RKO (cell line): ENCODE measurements at regions not wholly inside any gene's neighbourhood (a gene's known extent, or its start where the extent isn't known, plus 50 kb on each side); places are given as distances from the start of the nearest gene placed in this dataset.

ENCODE experiments used
- DNase-seq: peaks from one replicate; pipeline ENCODE4 v3.0.0-alpha.2; 2016; ENCODE audit warnings: low spot score

DNA sequence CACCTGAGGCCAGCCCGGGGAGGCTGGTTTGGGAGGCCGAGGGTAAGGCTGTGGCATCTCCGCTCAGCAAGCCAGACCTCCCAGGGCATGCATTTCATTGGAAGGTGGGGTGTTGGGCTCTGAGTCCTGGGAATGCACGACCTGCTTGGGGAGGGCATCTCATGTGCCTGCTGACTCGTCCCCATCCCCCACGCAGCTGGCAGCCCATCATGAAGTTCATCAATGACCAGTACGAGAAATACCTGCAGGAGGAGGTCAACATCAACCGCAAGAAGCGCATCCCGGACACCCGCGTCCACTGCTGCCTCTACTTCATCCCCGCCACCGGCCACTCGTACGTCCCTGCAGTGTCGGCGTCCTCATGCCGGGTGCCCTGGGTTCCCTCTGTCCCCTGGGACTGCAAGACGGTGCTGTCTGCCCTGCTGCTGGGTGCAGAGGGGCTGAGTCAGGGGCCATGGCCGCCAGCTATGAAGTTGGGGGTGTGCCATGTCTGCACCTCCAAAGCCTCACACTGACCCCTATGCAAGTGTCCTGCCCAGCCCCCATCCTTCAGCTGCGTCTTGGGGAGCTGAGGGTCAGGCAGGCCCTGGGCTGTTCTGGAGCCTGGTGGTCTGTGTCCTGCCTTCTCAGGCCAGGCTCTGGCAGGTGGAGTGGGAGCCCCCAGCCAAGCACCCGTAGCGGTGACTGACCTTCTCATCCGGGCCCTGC lies 347.9 kb downstream of the SEC14L1 start:
- DNase-seq = no peak

GRCh38 chr17:77489239-77489892 lies 348.6 kb downstream of the SEC14L1 start:
- DNase-seq = no peak

- no peak for DNase-seq
Measured at GRCh38 chr17:77489893-77490255, 349.1 kb downstream of the SEC14L1 start.

DNA sequence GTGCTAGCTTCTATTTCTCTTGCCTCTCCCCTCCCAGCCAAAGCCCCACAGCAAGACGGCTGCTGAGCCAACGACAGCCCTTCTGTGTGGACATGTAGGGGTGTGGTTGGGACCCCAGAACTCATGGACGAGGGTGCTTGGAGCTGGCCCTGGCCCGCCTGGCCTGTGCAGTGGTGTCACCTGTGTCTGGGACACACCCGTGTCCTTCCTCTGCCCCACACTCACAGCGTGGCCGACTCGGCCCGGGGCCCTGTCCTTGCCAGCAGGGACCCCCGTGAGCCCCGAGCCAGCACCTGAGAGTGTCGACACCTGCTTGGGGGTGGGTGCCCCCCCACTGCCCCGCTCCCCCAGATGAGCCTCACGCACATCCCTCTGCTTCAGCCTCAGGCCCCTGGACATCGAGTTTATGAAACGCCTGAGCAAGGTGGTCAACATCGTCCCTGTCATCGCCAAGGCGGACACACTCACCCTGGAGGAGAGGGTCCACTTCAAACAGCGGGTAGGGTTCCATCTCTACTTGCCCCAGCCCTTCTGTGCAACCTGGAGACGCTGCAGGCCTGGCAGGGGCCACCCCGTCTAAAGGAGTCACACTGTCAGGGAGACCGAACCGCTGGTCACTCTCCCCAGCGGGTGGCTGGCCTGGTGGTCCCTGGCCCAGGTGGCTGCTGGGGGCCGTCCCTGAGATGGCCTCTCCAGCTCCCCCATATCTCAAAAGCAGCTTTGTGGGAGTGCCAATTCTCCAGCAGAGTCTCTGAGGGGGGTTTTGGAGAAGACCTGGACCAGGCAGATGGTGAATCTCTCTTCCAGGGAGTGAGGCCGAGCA lies 349.8 kb downstream of the SEC14L1 start:
- DNase-seq = no peak

GRCh38 chr17:77491921-77492445 lies 351.2 kb downstream of the SEC14L1 start:
- DNase-seq = no peak

DNA sequence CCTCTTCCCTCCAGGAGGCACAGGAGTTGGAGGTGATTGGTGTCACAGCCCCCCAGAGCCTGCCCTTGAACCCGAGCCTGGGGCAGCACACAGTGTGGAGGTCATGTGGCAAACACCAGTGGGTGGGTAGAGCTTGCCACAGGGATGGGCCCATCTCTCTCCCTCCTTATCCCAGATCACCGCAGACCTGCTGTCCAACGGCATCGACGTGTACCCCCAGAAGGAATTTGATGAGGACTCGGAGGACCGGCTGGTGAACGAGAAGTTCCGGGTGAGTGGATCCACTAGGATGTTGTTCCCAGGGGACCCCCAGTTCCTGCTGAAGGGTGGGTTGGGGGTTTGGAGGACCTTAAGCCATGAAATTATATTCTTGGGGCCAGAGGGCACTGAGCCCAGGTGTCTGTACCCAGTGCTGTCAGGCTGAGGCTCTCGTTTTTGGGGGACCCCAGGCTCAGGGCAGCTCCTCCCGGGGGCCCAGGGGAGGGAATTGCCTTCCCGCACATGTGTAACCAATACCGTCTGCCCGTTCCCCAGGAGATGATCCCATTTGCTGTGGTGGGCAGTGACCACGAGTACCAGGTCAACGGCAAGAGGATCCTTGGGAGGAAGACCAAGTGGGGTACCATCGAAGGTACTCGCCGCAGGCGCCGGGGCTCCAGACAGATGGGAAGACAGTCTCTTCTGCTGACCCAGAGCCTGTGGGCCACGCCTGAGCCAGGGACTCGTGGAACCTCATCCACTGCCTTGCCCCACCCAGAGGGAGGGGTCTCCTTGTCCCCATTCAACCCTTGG lies 351.9 kb downstream of the SEC14L1 start:
- no peak for DNase-seq

DNA sequence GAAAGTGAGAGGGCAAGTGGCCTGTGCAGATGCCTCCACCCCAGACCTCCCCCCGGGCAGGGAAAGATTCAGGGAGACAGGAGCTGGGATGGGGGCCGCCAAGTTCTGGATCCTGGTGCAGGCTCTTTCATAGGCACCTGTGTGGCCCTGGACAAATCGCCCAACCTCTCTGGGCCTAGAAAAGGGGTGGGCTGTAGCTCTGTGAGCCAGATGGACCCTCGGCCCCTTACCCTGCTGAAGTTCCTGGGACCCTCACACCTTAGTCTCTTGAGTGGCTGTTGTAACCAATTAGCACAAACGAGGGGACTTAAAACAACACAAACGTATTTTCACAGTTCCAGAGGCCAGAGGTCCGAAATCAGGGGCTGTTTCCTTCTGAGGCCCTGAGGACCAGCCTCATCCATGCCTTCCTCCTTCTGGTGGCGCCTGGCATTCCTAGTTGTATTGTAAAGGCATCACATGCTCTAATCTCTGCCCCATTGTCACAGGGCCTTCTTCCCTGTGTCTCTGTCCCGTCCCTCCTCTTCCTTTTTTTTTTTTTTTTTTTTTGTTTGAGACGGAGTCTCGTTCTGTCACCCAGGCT lies 352.6 kb downstream of the SEC14L1 start:
- no peak for DNase-seq

DNA sequence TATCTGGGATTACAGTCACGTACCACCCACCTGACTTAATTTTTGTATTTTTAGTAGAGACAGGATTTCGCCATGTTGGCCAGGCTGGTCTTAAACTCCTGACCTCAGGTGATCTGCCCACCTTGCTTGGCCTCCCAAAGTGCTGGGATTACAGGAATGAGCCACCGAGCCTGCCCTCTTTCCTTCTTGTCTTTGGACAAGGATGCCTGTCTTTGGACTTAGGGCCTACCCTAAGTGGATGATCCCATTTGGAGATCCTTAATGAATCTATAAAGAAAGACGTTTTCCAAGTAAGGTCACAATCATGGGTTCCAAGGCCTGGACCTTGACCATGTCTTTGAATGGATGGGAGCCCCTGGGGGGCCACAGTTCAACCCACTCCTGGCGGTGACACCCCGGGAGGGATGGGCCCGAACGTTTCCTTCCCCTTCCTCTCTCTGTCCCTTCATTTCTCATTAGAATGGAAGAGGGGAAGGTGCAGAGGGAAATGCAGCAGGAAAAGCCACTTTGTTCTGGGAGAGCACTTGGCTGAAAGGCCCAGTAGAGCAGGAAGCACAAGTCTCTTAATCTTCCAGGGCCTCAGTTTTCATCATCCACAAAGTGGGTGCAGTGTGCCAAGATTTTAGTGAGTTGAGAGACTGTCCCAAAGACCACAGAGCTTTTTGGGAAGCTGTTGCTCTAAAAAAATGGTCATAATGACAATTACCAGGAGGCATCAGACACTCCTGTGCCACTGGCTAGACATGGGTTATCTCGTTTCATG lies 353.3 kb downstream of the SEC14L1 start:
- no peak for DNase-seq

DNA sequence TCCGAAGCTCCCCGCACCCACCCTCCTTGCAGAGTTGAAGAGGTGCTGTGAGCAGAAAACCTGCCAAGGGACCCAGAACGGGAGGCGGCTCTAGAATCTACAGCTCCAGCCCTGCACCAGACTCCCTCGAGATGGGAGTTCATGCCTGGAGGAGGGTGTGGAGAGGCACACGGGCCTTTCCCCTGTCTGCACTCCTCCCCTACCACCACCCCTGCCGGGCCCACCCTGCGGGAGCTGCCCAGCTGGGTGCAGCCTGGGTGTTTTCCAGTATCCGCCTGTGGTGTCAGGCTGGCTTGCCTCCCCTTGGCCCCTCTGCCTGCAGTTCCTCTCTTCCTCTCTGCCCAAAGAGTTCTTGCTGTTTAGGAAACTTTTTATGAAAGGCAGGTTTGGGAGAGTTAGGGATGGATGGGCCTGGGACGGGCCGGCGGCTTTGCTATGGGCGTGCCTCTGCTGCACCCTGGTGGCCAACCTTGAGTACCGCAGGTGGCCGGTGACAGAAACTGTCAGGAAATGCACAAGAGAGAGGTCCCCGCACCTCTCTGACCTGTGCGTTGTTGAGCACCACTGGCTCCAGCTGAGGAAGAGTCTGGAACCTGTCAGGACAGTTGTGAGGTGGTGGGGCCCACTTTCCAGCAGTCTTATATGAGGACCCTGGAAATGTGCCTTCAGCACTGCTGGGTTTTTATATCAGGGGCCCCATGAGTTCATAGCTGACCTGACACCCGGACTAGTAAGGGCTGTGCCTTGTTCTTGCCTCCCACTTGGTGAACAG lies 354.1 kb downstream of the SEC14L1 start:
- peak; percentile 59 for DNase-seq

DNA sequence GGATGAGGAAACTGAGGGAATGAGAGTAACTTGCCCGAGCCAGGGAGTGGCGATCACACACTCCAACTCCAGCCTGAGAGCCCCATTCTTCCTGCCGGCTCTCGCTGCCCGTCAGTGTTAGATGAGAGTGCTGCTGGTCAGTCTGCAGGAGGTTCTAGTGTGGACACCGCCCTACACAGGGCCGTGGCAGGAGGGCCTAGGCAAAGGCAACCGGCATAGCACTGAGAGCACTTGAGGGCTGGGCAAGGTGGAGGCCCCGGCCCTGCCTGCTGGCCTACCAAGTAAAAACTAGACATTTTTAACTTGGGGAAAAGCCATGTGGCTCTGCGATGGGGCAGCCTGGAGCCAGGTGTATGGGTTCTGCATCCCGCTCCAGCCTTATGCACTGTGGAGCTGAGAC lies 354.8 kb downstream of the SEC14L1 start:
- no peak for DNase-seq

GRCh38 chr17:77496401-77496801 lies 355.6 kb downstream of the SEC14L1 start:
- no peak for DNase-seq

DNA sequence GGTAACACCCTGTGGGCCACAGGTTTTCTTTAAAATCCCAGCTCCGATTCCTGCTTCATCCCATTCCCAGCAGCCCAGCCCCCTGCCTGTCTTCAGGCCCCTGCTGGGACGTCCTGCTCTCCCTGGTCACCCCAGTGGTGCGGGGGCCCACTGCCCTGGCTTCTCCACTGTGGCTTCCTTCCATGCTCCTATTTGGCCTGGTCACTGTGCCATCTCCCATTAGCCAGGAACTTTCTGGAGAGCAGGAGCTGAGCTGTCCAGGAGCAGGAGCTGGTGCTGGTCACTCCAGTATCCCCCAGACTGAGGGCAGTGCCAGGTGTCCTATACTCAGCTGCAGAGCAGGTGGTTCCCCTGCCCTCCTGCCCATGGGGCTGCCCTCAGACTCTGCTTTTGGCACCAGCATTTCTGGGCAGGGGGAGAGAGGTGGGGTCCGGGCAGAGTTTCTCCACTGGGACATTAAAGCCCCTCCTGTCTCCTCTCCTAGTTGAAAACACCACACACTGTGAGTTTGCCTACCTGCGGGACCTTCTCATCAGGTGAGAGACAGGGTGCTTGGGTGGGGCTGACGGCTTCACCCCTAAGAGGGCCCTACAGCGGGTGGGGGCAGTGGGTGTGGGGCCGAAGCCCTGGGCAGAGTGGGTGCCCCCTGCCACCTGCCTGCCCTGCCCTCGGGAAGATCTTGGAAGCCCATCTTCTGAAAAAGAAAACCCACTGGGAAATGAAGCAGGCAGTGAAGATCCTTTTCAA lies 356.2 kb downstream of the SEC14L1 start:
- DNase-seq = no peak

DNA sequence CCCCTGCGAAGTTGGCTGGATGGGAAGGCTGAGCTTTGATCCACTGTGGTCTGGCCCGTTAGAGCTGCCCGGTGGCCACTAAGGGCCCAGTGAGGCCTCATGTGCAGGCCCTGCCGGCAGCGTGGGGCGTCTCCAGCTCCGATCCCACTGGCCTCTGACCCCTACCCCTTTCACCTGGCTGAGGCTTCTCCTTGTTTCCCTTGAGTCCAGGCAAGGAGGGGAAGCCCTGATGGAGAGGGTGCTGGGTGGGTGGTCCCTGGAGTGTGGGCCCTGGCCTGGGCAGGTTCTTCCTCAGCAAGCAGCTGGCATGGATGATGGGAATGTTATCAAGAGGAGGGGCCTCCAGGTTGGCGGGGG lies 356.8 kb downstream of the SEC14L1 start:
- DNase-seq = no peak

GRCh38 chr17:77498091-77498741 lies 357.4 kb downstream of the SEC14L1 start:
- DNase-seq = no peak

GRCh38 chr17:77498791-77499698 lies 358.3 kb downstream of the SEC14L1 start:
- DNase-seq = no peak

GRCh38 chr17:77499699-77500435 lies 359.1 kb downstream of the SEC14L1 start:
- no peak for DNase-seq

DNA sequence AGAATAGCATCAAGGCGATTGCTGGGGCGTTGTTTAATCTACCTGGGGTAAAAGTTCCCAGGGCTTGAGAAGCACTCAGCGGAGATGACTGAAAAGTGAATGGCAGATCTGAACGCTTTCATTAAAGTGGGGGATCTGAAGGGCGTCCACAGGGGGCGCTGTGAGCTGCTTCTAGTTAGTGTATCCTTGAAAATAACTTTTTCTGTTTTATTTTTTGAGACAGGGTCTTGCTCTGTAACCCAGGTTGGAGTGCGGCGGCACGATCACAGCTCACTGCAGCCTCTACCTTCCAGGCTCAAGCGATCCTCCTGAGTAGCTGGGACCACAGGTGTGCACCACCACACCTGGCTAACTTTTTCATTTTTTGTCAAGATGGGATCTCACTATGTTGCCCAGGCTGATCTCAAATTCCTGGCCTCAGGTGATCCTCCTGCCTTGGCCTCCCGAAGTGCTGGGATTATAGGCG lies 360.4 kb downstream of the SEC14L1 start:
- DNase-seq = peak; percentile 19
